ENCODE measurements at regions not wholly inside any gene's neighbourhood (a gene's known extent, or its start where the extent isn't known, plus 50 kb on each side); places are given as distances from the start of the nearest gene placed in this dataset.
"Not testable (repeated sequence)": the region's sequence is repeated elsewhere in the genome, so short reads cannot be mapped to it uniquely, and the experiment has no call there.

GRCh38 chr10:94137747-94138146 lies 144.0 kb downstream of the PLCE1 start:
- no peak for DNase-seq (ENCODE audit: low read depth in 4 of 6, low spot score in 6 of 6)
- Histone ChIP-seq H3K27ac (ENCODE audit: low read depth, low read length) (no peak overlapping the region), H3K4me3 (ENCODE audit: low read depth, low read length) (no peak overlapping the region), H3K4me1 (ENCODE audit: control insufficient read depth, insufficient read depth, low read length) (peaks cover 4% of the 10 kb centered on the region), H3K27me3 (ENCODE audit: control insufficient read depth, insufficient read depth, low read length) (no peaks in the 10 kb centered on the region), H3K9me3 (ENCODE audit: control insufficient read depth, insufficient read depth, low read length) (no peaks in the 10 kb centered on the region), H3K36me3 (ENCODE audit: control insufficient read depth, insufficient read depth, low read length) (no peaks in the 10 kb centered on the region)
- 100% methylated on average over 2 of the region's 2 CpGs for WGBS (ENCODE audit: insufficient coverage)

GRCh38 chr10:94138391-94138790 lies 144.7 kb downstream of the PLCE1 start:
- Histone ChIP-seq H3K4me3 (ENCODE audit: low read depth, low read length) (no peak overlapping the region), H3K27ac (ENCODE audit: low read depth, low read length) (no peak overlapping the region), H3K27me3 (ENCODE audit: control insufficient read depth, insufficient read depth, low read length) (no peaks in the 10 kb centered on the region), H3K9me3 (ENCODE audit: control insufficient read depth, insufficient read depth, low read length) (no peaks in the 10 kb centered on the region), H3K4me1 (ENCODE audit: control insufficient read depth, insufficient read depth, low read length) (peaks cover under 1% of the 10 kb centered on the region), H3K36me3 (ENCODE audit: control insufficient read depth, insufficient read depth, low read length) (no peaks in the 10 kb centered on the region)
- DNase-seq (ENCODE audit: low read depth in 4 of 6, low spot score in 6 of 6): no peak
- WGBS (ENCODE audit: insufficient coverage): 73% methylated on average over 2 of the region's 2 CpGs

- Histone ChIP-seq H3K4me1 (ENCODE audit: control insufficient read depth, insufficient read depth, low read length) (no peaks in the 10 kb centered on the region), H3K9me3 (ENCODE audit: control insufficient read depth, insufficient read depth, low read length) (no peaks in the 10 kb centered on the region), H3K36me3 (ENCODE audit: control insufficient read depth, insufficient read depth, low read length) (no peaks in the 10 kb centered on the region), H3K4me3 (ENCODE audit: low read depth, low read length) (no peak overlapping the region), H3K27me3 (ENCODE audit: control insufficient read depth, insufficient read depth, low read length) (no peaks in the 10 kb centered on the region), H3K27ac (ENCODE audit: low read depth, low read length) (no peak overlapping the region)
- DNase-seq (ENCODE audit: low read depth in 4 of 6, low spot score in 6 of 6): no peak
Measured at GRCh38 chr10:94143261-94143660, 149.5 kb downstream of the PLCE1 start.

GRCh38 chr10:94146313-94146712 lies 152.6 kb downstream of the PLCE1 start:
- Histone ChIP-seq H3K9me3 (ENCODE audit: control insufficient read depth, insufficient read depth, low read length) (no peaks in the 10 kb centered on the region), H3K4me3 (ENCODE audit: low read depth, low read length) (no peak overlapping the region), H3K27ac (ENCODE audit: low read depth, low read length) (no peak overlapping the region), H3K4me1 (ENCODE audit: control insufficient read depth, insufficient read depth, low read length) (no peaks in the 10 kb centered on the region), H3K27me3 (ENCODE audit: control insufficient read depth, insufficient read depth, low read length) (no peaks in the 10 kb centered on the region), H3K36me3 (ENCODE audit: control insufficient read depth, insufficient read depth, low read length) (no peaks in the 10 kb centered on the region)
- WGBS (ENCODE audit: insufficient coverage): 85% methylated on average over 5 of the region's 8 CpGs
- no peak for DNase-seq (ENCODE audit: low read depth in 4 of 6, low spot score in 6 of 6)

GRCh38 chr10:94146746-94147145 lies 153.0 kb downstream of the PLCE1 start:
- 96% methylated on average over 5 of the region's 5 CpGs for WGBS (ENCODE audit: insufficient coverage)
- no peak overlapping the region for H3K27ac ChIP-seq (ENCODE audit: low read depth, low read length)
- no peak for DNase-seq (ENCODE audit: low read depth in 4 of 6, low spot score in 6 of 6)

GRCh38 chr10:94149702-94150101 lies 156.0 kb downstream of the PLCE1 start:
- no peak overlapping the region for H3K27ac ChIP-seq (ENCODE audit: low read depth, low read length)
- H3K9me3 ChIP-seq (ENCODE audit: control insufficient read depth, insufficient read depth, low read length): no peaks in the 10 kb centered on the region
- no peak overlapping the region for H3K4me3 ChIP-seq (ENCODE audit: low read depth, low read length)
- no peaks in the 10 kb centered on the region for H3K27me3 ChIP-seq (ENCODE audit: control insufficient read depth, insufficient read depth, low read length)
- H3K36me3 ChIP-seq (ENCODE audit: control insufficient read depth, insufficient read depth, low read length): no peaks in the 10 kb centered on the region
- H3K4me1 ChIP-seq (ENCODE audit: control insufficient read depth, insufficient read depth, low read length): no peaks in the 10 kb centered on the region
- no CpG with 5 or more reads among the region's 2 CpGs for WGBS (ENCODE audit: insufficient coverage)
- no peak for DNase-seq (ENCODE audit: low read depth in 4 of 6, low spot score in 6 of 6)

More at GRCh38 chr10:94146746-94147145, 153.0 kb downstream of the PLCE1 start:
- Histone ChIP-seq H3K4me3 (ENCODE audit: low read depth, low read length) (no peak overlapping the region), H3K4me1 (ENCODE audit: control insufficient read depth, insufficient read depth, low read length) (no peaks in the 10 kb centered on the region), H3K9me3 (ENCODE audit: control insufficient read depth, insufficient read depth, low read length) (no peaks in the 10 kb centered on the region), H3K36me3 (ENCODE audit: control insufficient read depth, insufficient read depth, low read length) (no peaks in the 10 kb centered on the region), H3K27me3 (ENCODE audit: control insufficient read depth, insufficient read depth, low read length) (no peaks in the 10 kb centered on the region)

GRCh38 chr10:94150541-94151184 lies 156.9 kb downstream of the PLCE1 start:
- Histone ChIP-seq H3K36me3 (ENCODE audit: control insufficient read depth, insufficient read depth, low read length) (no peaks in the 10 kb centered on the region), H3K27ac (ENCODE audit: low read depth, low read length) (no peak overlapping the region), H3K4me3 (ENCODE audit: low read depth, low read length) (no peak overlapping the region), H3K27me3 (ENCODE audit: control insufficient read depth, insufficient read depth, low read length) (no peaks in the 10 kb centered on the region), H3K9me3 (ENCODE audit: control insufficient read depth, insufficient read depth, low read length) (no peaks in the 10 kb centered on the region), H3K4me1 (ENCODE audit: control insufficient read depth, insufficient read depth, low read length) (no peaks in the 10 kb centered on the region)
- 100% methylated on average over 1 of the region's 1 CpG for WGBS (ENCODE audit: insufficient coverage)
- no peak for DNase-seq (ENCODE audit: low read depth in 4 of 6, low spot score in 6 of 6)

- 100% methylated on average over 3 of the region's 4 CpGs for WGBS (ENCODE audit: insufficient coverage)
- H3K36me3 ChIP-seq (ENCODE audit: control insufficient read depth, insufficient read depth, low read length): no peaks in the 10 kb centered on the region
- no peaks in the 10 kb centered on the region for H3K4me1 ChIP-seq (ENCODE audit: control insufficient read depth, insufficient read depth, low read length)
- no peak overlapping the region for H3K27ac ChIP-seq (ENCODE audit: low read depth, low read length)
- no peak overlapping the region for H3K4me3 ChIP-seq (ENCODE audit: low read depth, low read length)
- H3K9me3 ChIP-seq (ENCODE audit: control insufficient read depth, insufficient read depth, low read length): no peaks in the 10 kb centered on the region
- no peak for DNase-seq (ENCODE audit: low read depth in 4 of 6, low spot score in 6 of 6)
- H3K27me3 ChIP-seq (ENCODE audit: control insufficient read depth, insufficient read depth, low read length): no peaks in the 10 kb centered on the region
Measured at GRCh38 chr10:94155722-94156271, 162.1 kb downstream of the PLCE1 start.

- Histone ChIP-seq H3K36me3 (ENCODE audit: control insufficient read depth, insufficient read depth, low read length) (no peaks in the 10 kb centered on the region), H3K4me3 (ENCODE audit: low read depth, low read length) (no peak overlapping the region), H3K9me3 (ENCODE audit: control insufficient read depth, insufficient read depth, low read length) (no peaks in the 10 kb centered on the region), H3K27ac (ENCODE audit: low read depth, low read length) (no peak overlapping the region), H3K27me3 (ENCODE audit: control insufficient read depth, insufficient read depth, low read length) (no peaks in the 10 kb centered on the region), H3K4me1 (ENCODE audit: control insufficient read depth, insufficient read depth, low read length) (no peaks in the 10 kb centered on the region)
- no peak for DNase-seq (ENCODE audit: low read depth in 4 of 6, low spot score in 6 of 6)
- WGBS (ENCODE audit: insufficient coverage): no CpG with 5 or more reads among the region's 3 CpGs
Measured at GRCh38 chr10:94156453-94156852, 162.7 kb downstream of the PLCE1 start.

GRCh38 chr10:94165158-94165611 lies 171.5 kb downstream of the PLCE1 start:
- not testable (repeated sequence) for H3K27me3 ChIP-seq (ENCODE audit: control insufficient read depth, insufficient read depth, low read length); H3K9me3 ChIP-seq (ENCODE audit: control insufficient read depth, insufficient read depth, low read length); DNase-seq (ENCODE audit: low read depth in 4 of 6, low spot score in 6 of 6); H3K27ac ChIP-seq (ENCODE audit: low read depth, low read length); H3K4me3 ChIP-seq (ENCODE audit: low read depth, low read length); H3K36me3 ChIP-seq (ENCODE audit: control insufficient read depth, insufficient read depth, low read length); H3K4me1 ChIP-seq (ENCODE audit: control insufficient read depth, insufficient read depth, low read length)
- 95% methylated on average over 5 of the region's 12 CpGs for WGBS (ENCODE audit: insufficient coverage)

Data from spinal cord (tissue), 9 donors.